Right kidney (tissue), 1 donor: ENCODE measurements at regions not wholly inside any gene's neighbourhood (a gene's known extent, or its start where the extent isn't known, plus 50 kb on each side); places are given as distances from the start of the nearest gene placed in this dataset.
"Not testable (repeated sequence)": the region's sequence is repeated elsewhere in the genome, so short reads cannot be mapped to it uniquely, and the experiment has no call there.

Experiments
- DNase-seq: peaks from one replicate; pipeline ENCODE4 v3.0.0-alpha.2; 2016

GRCh38 chr3:83251490-83251889, 1490.0 kb upstream of the GBE1 start:
- DNase-seq = no peak

GRCh38 chr3:83250613-83251012, 1489.2 kb upstream of the GBE1 start:
- no peak for DNase-seq

- no peak for DNase-seq
These were observed 1487.0 kb upstream of the GBE1 start for GRCh38 chr3:83248454-83248853.

- DNase-seq = no peak
These were observed 1473.9 kb upstream of the GBE1 start for GRCh38 chr3:83235180-83235814.

- DNase-seq = no peak
These were observed 1472.3 kb upstream of the GBE1 start for GRCh38 chr3:83233715-83234114.

- DNase-seq = no peak
These were observed 1469.4 kb upstream of the GBE1 start for GRCh38 chr3:83230841-83231240.

- no peak for DNase-seq
These were observed 1468.9 kb upstream of the GBE1 start for GRCh38 chr3:83230376-83230775.

GRCh38 chr3:83226751-83227150, 1465.3 kb upstream of the GBE1 start:
- DNase-seq = no peak

- DNase-seq = no peak
These were observed 1462.8 kb upstream of the GBE1 start for GRCh38 chr3:83224101-83224868.

- no peak for DNase-seq
These were observed 1457.1 kb upstream of the GBE1 start for GRCh38 chr3:83218383-83219200.

GRCh38 chr3:83217595-83218118, 1456.2 kb upstream of the GBE1 start:
- DNase-seq = not testable (repeated sequence)

GRCh38 chr3:83216919-83217594, 1455.6 kb upstream of the GBE1 start:
- DNase-seq = no peak

- no peak for DNase-seq
These were observed 1433.8 kb upstream of the GBE1 start for GRCh38 chr3:83195243-83195642.

GRCh38 chr3:83193526-83193925, 1432.1 kb upstream of the GBE1 start:
- DNase-seq = no peak

GRCh38 chr3:83189634-83190033, 1428.2 kb upstream of the GBE1 start:
- DNase-seq = no peak

GRCh38 chr3:83169473-83169872, 1408.0 kb upstream of the GBE1 start:
- no peak for DNase-seq

- DNase-seq = no peak
These were observed 1389.5 kb upstream of the GBE1 start for GRCh38 chr3:83150896-83151295.

- no peak for DNase-seq
These were observed 1379.5 kb upstream of the GBE1 start for GRCh38 chr3:83140983-83141382.

- DNase-seq = no peak
These were observed 1369.8 kb upstream of the GBE1 start for GRCh38 chr3:83131236-83131635.

- DNase-seq = no peak
These were observed 1361.4 kb upstream of the GBE1 start for GRCh38 chr3:83122774-83123350.

- DNase-seq = no peak
These were observed 1331.8 kb upstream of the GBE1 start for GRCh38 chr3:83093222-83093572.
